Transverse colon (tissue), 4 donors: ENCODE measurements at regions not wholly inside any gene's neighbourhood (a gene's known extent, or its start where the extent isn't known, plus 50 kb on each side); places are given as distances from the start of the nearest gene placed in this dataset.

Source experiments
- DNase-seq: peaks from one replicate; pipeline ENCODE4 v3.0.0-alpha.2; 2019
- H3K27ac ChIP-seq, 4 donors: fragments of 200-600 bp; sonication (generic); 2 replicates each; pipeline ENCODE4 v1.5.1; 2016 to 2018; ENCODE audit warnings: inconsistent platforms in 4 of 4
- H3K27me3 ChIP-seq: fragments of 200-600 bp; sonication (generic); 2 replicates; pipeline ENCODE4 v1.5.1; 2017; ENCODE audit warnings: inconsistent platforms
- H3K36me3 ChIP-seq, 4 donors: fragments of 200-600 bp; sonication (generic); 2 replicates each; pipeline ENCODE4 v1.5.1; 2017 to 2019; ENCODE audit warnings: inconsistent platforms in 4 of 4
- H3K4me1 ChIP-seq, 4 donors: fragments of 200-600 bp; sonication (generic); 2 replicates each; pipeline ENCODE4 v1.5.1; 2017 to 2020; ENCODE audit warnings: inconsistent platforms in 4 of 4
- H3K4me3 ChIP-seq, 4 donors: fragments of 200-600 bp; sonication (generic); 1 replicate in 1 of 4; 2 replicates in 3 of 4; pipeline versions ENCODE4 v1.5.1 to v1.6.1; 2017 to 2019; ENCODE audit warnings: inconsistent platforms in 4 of 4
- H3K9me3 ChIP-seq, 2 donors: fragments of 200-600 bp; sonication (generic); 2 replicates each; pipeline ENCODE4 v1.5.1; 2017 to 2019; ENCODE audit warnings: inconsistent platforms in 2 of 2
- CTCF ChIP-seq, 5 experiments: fragments of 200-600 bp in 3 of 5; fragments of 450-650 bp in 2 of 5; sonication (generic) in 3 of 5; IDR thresholded peaks; 1 replicate in 2 of 5; 2 replicates in 3 of 5; pipeline ENCODE4 v1.5.1; 2016 to 2017; ENCODE audit warnings: antibody characterized with exemption in 5 of 5, inconsistent platforms in 3 of 5, mild to moderate bottlenecking in 2 of 5, moderate library complexity in 1 of 5
- EP300 ChIP-seq: sonication (generic); formaldehyde crosslinking; IDR thresholded peaks from one replicate; pipeline ENCODE4 v1.6.1; 2017; ENCODE audit warnings: antibody characterized with exemption, low read depth
- POLR2A ChIP-seq: fragments of 450-650 bp; IDR thresholded peaks from one replicate; pipeline ENCODE4 v1.6.1; 2016; ENCODE audit warnings: antibody characterized with exemption, mild to moderate bottlenecking, moderate library complexity
- POLR2AphosphoS5 ChIP-seq, 3 donors: sonication (generic); formaldehyde crosslinking; IDR thresholded peaks; one replicate each; pipeline ENCODE4 v1.6.1; 2016; ENCODE audit warnings: antibody characterized with exemption in 3 of 3
- WGBS, 2 donors: methylation state at CpG; one replicate each; pipeline ENCODE4 v1.1.5; 2018; ENCODE audit warnings: low coverage in 1 of 2; 5-methylcytosine and 5-hydroxymethylcytosine counted together
- in situ Hi-C, 4 donors: fragments of 200-750 bp; cut with MboI; loops; one replicate each; pipeline versions ENCODE4 v1.15.0 to v1.15.1; 2017; ENCODE audit warnings: low sequenced_read_pairs in 3 of 4, low pct_ligation_motif_present in 1 of 4, low pct_unique_long_range_greater_than_20kb in 1 of 4
- intact Hi-C: fragments of 100-400 bp; cut with DNase I; formaldehyde crosslinking; loops from one replicate; pipeline ENCODE4 v1.15.1; 2023; ENCODE audit warnings: low total_unique reads

- WGBS, 2 donors: 91% methylated on average over 3 of the region's 3 CpGs
- intact Hi-C loops (no loop called here), in situ Hi-C loops (no loop called here)
- Histone ChIP-seq H3K9me3 (no peaks in the 10 kb centered on the region), H3K4me3 (no peak overlapping the region), H3K36me3 (peaks cover 0 to 4% (median 0%) of the 10 kb centered on the region in 4 donors), H3K27ac (no peak overlapping the region), H3K4me1 (peaks cover 0 to 5% (median 2%) of the 10 kb centered on the region in 4 donors), H3K27me3 (no peaks in the 10 kb centered on the region)
- TF ChIP-seq POLR2AphosphoS5 (IDR thresholded peaks at IDR 0.05): no peak
- no peak for TF ChIP-seq CTCF (IDR thresholded peaks at IDR 0.05)
- no peak for TF ChIP-seq EP300
- no peak for TF ChIP-seq POLR2A
- DNase-seq: no peak
Observed at GRCh38 chr6:144741659-144742058, 456.5 kb downstream of the UTRN start.

GRCh38 chr6:144742779-144743178 lies 457.6 kb downstream of the UTRN start:
- in situ Hi-C loops: no loop called here

DNA sequence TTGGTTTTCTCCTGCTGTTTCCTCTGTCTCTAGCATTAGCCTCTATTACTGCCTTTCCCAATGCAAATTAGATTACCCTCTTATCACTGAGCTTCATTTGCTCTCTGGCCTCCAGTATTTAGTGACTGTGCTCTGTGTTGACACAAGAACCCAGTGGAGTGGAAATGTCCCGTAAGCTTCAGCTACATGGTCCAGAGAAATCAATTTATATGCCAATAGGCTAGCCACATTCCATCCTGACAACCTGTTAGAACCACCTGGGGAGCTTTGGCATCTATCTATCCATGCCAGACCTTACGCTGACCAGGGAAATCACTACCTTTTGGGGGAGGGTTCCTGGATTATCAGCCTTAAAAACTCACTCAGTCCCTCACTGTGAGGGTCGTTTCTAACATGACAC lies 459.6 kb downstream of the UTRN start:
- 61 to 67% methylated on average over 1 to 3 of the region's 3 CpGs for WGBS, 2 donors
- H3K4me3 ChIP-seq: no peak overlapping the region
- intact Hi-C loops (no loop called here), in situ Hi-C loops (no loop called here)
- peaks cover 0 to 8% (median 2%) of the 10 kb centered on the region in 4 donors for H3K36me3 ChIP-seq
- no peaks in the 10 kb centered on the region for H3K27me3 ChIP-seq
- no peaks in the 10 kb centered on the region for H3K9me3 ChIP-seq
- no peak overlapping the region for H3K27ac ChIP-seq
- H3K4me1 ChIP-seq: peaks cover 0 to 5% (median 2%) of the 10 kb centered on the region in 4 donors
- TF ChIP-seq POLR2AphosphoS5 (IDR thresholded peaks at IDR 0.05): no peak
- TF ChIP-seq POLR2A: no peak
- TF ChIP-seq EP300: no peak
- TF ChIP-seq CTCF (IDR thresholded peaks at IDR 0.05): no peak
- DNase-seq: no peak

More at GRCh38 chr6:144742779-144743178, 457.6 kb downstream of the UTRN start:
- H3K9me3 ChIP-seq: no peaks in the 10 kb centered on the region
- intact Hi-C loops: no loop called here
- H3K36me3 ChIP-seq: peaks cover 0 to 4% (median 0%) of the 10 kb centered on the region in 4 donors
- 72 to 77% methylated on average over 2 of the region's 2 CpGs for WGBS, 2 donors
- H3K27ac ChIP-seq: no peak overlapping the region
- no peaks in the 10 kb centered on the region for H3K27me3 ChIP-seq
- no peak overlapping the region for H3K4me3 ChIP-seq
- TF ChIP-seq EP300 (no peak), CTCF (IDR thresholded peaks at IDR 0.05) (no peak), POLR2AphosphoS5 (IDR thresholded peaks at IDR 0.05) (no peak), POLR2A (no peak)
- DNase-seq: no peak
- H3K4me1 ChIP-seq: peaks cover 0 to 5% (median 2%) of the 10 kb centered on the region in 4 donors

- no peaks in the 10 kb centered on the region for H3K27me3 ChIP-seq
- H3K4me1 ChIP-seq: peaks cover 0 to 5% (median 2%) of the 10 kb centered on the region in 4 donors
- TF ChIP-seq POLR2AphosphoS5 (IDR thresholded peaks at IDR 0.05): no peak
- no peak for TF ChIP-seq EP300
- TF ChIP-seq POLR2A: no peak
- TF ChIP-seq CTCF (IDR thresholded peaks at IDR 0.05): no peak
- peaks cover 0 to 8% (median 2%) of the 10 kb centered on the region in 4 donors for H3K36me3 ChIP-seq
- no peak for DNase-seq
- 32 to 34% methylated on average over 3 of the region's 3 CpGs for WGBS, 2 donors
- no peak overlapping the region for H3K27ac ChIP-seq
- in situ Hi-C loops (no loop called here), intact Hi-C loops (no loop called here)
- no peak overlapping the region for H3K4me3 ChIP-seq
- no peaks in the 10 kb centered on the region for H3K9me3 ChIP-seq
Observed at GRCh38 chr6:144745439-144745838, 460.3 kb downstream of the UTRN start.
